Fibroblast of skin of left biceps (primary cell): ENCODE measurements at regions not wholly inside any gene's neighbourhood (a gene's known extent, or its start where the extent isn't known, plus 50 kb on each side); places are given as distances from the start of the nearest gene placed in this dataset.

ENCODE experiments used
- DNase-seq, 2 experiments: peaks; one replicate each; pipeline ENCODE4 v3.0.0-alpha.2; 2013; ENCODE audit warnings: low read depth in 2 of 2

DNA sequence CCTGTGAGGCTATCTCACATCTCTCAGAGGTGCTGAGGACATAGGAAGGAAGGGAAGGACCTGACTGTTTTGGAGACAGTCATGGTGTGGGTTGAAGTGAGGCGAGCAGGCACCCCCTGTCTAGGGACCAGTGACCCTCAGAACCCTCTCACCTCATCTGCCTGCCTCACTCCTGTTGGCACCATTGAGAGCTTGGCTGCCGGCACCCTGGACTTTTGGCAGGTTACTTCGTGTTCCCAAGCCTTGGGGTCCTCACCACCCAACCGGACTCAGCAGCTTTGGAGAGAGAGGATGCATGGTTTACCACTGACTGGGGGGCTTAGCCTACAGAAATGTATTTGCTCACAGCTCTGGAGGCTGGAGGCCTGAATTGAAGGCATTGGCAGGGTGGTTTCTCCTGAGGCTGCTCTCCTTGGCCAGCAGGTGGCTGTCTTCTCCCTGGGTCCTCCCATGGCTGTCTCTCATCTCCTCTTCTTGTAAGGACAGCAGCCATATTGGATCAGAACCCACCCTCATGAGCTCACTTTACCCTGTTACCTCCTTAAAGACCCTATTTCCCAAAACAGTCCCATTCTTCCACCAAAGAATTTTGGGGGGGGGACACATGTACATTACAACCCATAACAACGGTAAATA is 142.0 kb downstream of the TSN start:
- DNase-seq: no peak

DNA sequence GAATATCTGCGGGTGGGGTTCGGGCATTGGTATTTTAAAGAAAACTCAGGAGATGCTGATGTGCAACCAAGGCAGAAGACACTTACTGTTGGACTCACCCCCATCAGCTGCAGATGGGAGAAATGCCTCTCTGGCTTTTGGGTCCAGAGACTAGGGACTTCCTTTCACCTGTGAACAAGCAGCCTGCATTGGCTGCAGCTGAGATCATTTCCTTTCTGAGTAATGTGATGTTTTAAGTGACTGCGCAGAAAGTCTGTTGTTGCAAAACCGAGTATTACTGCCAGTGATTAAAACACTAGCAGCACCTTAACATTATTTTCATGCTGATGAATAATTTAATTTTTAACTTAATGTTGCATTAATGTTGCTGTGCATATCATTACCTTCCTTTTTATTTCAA is 143.0 kb downstream of the TSN start:
- peak in 1 of 2 experiments; percentile 15 for DNase-seq

DNA sequence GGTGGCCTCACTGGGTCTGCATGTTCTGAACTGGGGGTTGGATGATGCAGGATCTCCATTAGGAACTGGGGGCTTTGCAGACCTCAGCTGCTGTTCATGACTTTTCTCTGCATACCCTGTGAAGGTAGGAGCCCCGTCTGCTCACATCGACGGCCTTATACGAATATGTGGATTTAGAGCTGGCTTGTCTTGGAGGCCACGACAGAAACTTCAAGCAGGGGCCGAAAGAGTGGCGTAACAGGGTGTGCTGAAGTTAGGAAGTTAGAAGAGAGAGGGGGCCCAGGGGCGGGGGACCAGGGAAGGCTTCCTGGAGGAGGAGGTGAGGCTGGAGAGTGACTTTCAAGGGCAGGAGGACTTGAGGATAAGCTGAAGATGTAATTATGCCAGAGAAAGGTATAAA is 144.9 kb downstream of the TSN start:
- DNase-seq: no peak

DNA sequence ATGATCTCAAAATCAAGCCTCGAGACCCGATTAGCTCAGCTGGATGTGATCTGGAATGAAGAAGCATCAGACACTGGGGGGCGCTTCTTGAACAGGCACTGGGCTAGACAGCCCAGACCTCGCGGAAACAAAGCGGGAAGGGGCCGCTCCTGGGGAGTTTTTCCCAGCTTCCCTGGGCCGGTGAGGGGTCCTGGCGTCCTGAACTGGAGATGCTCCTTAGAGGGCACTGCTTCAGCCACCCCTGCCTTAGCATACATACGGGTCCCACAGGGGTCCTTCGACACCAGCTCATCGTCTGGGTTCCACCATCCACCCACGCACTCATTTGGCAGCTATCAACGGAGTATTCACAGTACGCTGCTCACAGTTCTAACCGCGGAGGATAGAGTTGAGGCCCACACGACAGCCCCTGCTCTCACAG is 146.7 kb downstream of the TSN start:
- DNase-seq: no peak

DNA sequence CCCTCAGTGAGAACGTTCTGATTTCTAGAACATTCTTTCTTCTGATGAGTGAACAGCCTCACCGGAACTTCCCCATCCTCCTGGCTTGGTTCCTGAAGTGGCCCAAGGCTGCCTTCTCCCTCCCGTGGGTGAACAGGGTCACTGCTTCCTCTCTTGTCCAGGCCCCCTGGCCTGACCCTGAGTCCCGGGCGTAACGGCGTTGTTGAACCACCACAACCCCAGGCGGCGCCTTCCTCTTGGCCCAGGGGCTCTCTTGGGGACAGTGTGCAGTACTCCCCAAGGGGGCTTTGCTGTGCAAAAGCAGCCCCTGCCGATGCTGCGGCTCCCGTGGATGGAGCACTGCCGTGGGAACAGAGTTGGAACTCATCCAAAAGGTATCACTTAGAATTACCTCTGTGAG is 147.2 kb downstream of the TSN start:
- no peak for DNase-seq

DNA sequence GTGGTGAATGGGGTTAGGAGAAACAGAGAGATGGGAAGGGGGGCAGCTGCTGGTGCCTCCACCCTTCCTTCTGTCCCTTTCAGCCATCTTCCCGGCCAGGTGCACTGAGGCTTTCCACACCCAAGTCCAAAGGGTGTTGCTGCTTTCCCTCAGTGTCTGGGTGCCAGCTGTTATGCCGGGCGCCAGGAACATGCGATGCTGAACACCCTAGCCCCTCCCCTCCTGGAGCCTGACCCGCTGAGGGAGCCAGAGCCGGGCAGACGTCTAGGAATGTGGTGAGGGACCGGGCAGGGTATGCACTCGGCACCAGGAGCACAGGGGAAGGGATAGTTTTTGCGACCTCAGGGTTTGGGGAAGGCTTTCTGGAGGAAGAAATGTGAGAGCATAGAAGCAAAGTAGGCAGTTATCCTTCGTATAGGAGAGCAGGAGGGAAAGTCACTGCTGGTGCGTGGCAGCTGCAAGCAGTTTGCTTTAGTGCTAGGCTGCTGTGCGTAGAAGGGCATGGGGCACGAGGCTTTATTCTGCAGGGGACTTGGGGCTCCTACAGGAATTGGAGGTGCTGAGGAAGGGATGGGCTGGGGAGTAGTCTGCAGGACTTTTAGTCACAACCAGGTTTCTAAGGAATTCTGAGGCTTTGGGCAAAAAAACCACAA is 147.7 kb downstream of the TSN start:
- DNase-seq: no peak

DNA sequence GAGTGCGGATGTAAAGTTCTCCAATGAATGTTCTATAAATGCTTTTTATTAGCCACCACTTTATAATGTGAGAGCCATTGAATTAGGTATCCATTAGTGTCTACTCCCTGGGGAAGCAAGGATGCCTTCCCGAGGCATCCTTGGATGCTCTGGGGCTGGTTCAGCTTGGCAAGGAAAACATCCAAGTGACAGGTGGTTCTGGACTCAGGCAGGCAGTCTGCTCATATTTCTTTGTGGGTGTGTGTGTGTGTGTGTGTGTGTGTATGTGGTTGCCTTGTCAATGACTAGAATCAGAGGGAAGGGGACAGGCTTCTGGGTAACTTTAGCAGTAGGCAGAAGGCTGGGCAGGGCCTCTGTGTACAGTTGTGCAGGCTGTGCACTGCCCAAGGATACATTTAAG is 149.2 kb downstream of the TSN start:
- DNase-seq: no peak

DNA sequence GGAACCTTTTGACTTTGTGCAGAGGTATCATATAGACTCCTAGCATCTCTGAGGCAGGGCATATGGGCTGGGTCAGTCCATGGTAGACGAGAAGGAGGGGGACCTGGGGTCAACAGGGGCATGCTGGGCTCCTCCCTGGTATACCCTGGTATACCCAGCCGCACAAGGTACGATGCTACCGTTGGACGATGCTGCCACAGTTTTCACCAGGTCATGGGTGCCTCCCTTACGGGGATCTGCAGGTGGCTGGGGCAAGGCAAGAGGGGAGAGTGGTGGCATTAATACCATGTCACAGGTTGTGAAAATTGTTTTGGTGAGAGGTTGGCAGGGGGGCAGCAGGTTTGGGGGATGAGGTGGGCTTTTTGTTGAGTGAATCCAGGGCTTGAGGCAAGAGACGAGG is 149.8 kb downstream of the TSN start:
- no peak for DNase-seq

DNA sequence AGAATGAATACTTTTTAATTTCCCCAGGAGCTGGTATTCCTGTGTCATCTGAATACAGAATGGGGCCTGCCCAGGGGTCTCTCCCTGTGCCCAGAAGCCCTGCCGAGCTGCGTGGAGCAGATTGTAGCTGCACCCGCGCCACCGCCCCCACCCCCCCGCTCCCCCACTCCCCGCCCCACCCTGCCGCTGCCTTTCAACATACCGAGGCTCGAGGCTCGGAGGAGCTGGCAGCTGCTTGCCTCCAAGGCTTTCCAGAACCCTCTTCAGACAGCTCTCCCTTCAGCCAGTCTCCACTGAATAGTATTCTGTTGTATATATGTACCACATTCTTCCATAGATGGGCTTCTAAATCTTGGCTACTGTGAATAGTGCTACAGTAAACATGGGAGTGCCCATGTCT is 150.7 kb downstream of the TSN start:
- DNase-seq: no peak

DNA sequence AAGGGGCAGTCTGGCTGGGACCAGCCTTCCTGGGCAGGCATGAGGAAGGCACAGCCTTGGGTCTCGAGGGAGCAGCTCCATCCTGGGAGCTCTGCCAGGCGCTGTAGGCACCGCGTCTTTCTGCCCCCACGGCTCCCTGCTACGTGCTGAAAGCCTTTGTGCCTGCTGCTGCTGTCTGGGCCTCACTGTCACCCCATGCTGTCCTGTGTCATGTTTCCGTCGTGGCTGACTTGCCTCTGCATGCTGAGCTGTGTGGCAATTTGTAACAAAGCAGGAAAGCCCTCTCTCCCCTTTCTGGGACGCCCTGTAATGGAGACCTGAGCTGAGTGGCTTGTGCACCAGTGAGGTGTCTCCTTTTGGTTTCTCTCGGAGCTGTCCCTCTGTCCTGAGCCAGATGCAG is 152.5 kb downstream of the TSN start:
- no peak for DNase-seq

DNA sequence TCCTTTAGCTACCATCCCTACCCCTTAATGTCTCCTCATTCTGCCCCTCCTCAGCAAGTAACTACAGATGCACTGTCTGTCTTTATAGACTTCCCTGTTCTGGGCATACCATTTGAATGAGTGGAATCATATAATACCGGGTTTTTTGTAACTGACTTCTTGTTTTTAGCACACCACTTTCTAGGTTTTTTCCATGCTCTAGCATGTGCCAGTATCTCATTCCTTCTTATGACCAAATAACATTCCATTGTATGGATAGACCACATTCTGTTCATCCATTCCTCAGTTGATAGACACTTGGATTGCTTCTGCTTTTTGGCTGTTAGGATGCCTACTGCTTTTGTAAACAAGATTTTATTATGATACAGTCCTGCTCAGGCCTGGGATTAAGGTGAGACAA is 154.7 kb downstream of the TSN start:
- no peak for DNase-seq

DNA sequence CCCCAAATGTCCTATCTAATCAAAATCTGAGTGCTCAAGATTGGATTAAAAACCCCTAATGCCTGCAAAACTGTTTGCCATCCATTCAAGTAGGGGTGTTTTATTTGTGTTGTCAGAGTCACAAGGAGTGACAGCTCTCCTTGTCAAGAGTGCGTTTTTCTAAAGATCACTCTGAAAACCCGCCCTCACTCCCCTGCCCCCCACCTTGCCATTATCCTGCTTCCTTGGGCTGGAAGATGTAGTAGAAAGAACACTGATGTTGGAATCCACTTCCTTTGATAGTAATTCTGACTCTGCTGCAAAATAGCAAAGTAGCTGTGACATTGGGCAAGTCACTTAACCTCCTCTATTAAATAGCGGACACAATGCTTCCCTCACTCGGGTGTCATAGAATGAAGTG is 155.6 kb downstream of the TSN start:
- DNase-seq: no peak

DNA sequence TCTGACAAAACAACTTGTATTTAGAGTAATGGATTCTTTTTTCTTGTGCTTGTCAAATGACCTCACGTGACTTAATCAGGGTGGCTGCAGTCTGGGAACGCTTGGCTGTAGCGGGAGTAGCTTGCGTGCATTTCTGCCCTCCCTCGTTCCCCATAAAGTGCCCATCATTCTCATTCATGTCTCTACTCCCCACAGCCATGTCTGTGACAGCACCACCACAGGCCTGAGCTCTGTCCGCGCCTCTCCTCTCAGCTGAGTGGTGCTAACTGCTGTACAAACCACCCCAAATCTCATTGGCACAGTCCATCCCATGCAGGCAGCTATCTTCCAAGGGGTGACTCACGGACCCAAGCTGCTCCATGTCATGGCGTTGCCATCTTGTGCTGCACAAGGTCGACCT is 161.7 kb downstream of the TSN start:
- DNase-seq: no peak

DNA sequence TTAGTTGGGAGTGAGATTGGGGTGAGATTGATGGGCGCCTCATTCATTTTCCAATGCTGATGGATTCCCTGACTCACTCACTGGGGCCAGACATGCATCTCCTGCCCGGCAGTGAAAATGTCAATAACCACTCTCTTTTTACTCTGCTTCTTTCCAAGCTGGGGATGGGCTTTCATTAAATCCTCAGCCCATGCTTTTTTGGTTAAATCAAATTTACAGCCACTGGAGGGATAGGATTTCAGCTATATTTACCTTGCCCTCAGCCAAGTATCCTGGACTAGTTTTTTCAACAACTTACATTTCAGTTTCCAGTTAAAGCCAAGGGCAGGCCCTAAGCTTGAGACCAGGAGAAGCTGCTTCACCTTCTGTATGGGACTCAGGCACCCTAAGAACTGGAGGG is 162.8 kb downstream of the TSN start:
- no peak for DNase-seq

DNA sequence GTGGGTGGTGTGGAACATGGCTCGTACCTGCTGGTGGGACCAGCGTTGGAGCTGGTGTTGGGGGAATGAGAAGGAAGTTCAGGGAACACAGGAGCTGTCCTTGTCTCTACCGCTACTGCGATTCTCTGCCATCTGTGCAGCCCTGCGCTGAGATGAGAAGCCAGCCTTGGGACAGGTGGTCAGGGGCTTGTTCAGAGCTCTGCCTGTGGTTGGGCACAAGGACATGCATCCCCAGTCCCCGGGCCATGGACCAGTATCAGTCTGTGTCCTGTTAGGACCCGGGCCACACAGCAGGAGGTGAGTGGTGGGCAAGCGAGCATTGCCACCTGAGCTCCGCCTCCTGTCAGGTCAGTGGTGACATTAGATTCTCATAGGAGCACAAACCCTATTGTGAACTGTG is 164.4 kb downstream of the TSN start:
- DNase-seq: no peak

DNA sequence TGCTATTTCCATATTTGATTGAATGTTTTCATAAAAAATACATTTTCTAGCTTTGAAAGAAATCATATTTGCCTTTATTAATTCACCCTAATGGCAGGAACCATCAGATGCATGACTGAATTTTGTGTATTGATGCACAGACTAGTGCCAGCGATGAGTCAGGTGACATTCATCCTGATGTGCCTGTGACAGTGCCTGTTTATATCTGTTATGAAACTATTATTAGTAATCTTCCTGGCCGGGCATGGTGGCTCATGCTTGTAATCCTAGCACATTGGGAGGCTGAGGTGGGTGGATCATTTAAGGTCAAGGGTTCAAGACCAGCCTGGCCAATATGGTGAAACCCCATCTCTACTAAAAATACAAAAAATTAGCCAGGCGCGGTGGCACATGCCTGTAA is 170.0 kb downstream of the TSN start:
- no peak for DNase-seq

DNA sequence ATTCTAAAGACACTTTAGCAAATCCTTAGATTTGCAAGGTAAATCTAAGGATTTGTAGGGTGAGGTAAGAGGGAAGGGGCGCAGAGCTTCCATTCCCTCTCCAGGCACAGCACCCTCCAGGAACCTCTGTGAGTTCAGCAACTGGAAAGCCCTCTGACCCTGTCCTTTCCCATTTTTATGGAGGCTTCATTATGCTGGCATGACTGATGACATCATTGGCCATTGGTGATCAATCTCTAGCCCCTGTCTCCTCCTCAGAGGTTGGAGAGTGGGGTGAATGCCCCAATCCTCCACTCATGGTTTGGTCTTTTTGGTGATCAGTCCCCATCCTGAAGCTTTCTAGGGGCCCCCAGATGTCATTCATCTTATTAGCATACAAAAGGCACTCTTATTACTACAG is 187.8 kb downstream of the TSN start:
- DNase-seq: no peak

DNA sequence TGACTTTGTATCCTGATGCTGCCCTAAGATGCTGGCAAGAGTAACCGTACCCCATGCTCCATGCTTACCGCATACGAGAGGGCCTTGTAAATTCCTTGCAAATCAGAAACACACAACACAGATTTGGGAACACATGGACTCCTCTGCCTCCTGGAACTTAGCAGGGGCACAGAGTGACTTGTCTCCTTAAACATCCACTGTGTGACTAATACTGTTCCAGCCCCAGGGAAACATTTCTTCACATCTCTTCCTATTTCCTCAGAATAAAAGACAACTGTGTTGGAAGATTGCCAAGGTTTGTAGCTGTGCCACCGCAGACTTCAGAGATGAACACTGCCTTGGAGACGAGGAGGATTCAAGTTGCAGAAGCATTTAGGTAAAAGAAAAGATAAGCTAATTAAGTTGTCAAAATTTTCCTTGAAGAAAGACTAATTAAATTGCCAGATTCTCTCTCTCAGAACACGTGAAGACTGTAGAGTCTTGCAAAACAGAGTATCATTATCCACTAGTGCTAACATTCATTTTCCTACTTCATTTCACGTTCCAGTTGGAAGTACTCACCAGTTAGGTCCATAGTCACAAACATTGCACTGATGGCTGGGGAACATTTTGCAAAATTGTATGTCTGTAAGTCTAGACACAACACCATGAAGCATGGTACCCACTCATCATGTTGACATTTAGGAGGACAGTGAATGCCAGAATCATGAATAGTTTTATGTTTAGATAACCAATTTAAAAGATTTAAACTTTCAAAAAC is 188.8 kb downstream of the TSN start:
- DNase-seq: peak; percentile 68 to 72

DNA sequence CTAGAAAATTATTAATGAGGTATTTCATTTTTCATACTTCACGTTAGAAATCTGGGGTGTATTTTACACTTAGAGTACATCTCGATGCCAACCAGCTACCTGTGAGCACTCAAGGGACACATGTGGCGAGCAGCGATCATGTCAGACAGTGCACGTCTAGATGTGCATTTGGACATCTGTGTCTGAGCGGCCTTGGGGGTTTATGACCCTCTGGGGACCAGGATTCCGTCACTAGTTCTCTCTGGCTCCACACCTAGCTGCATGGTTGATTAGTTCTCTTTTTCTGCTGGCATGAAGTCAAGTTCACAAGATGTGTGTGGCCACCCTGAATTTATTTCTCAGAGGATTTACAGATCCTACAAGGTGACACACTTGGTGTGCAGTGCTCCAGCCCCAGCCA is 192.2 kb downstream of the TSN start:
- no peak for DNase-seq

DNA sequence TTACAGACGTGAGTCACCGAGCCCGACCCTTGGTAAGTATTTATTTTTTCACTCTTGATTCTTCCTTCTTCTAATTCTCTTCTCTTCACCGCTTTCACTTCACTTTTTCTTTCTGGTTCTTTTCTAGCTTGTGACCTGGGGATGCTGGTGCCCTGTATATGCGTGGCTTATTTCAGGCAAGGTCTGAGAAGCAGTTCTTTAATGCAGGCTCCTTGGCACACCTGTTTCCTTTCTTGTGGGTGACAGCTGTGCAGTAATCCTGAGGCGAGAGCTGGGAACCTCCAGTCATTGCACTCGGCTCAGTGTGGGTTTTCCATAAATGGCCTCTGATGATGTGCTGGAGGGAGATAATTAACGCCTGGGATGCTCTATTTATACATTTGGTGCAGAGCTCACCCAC is 193.8 kb downstream of the TSN start:
- DNase-seq: no peak

DNA sequence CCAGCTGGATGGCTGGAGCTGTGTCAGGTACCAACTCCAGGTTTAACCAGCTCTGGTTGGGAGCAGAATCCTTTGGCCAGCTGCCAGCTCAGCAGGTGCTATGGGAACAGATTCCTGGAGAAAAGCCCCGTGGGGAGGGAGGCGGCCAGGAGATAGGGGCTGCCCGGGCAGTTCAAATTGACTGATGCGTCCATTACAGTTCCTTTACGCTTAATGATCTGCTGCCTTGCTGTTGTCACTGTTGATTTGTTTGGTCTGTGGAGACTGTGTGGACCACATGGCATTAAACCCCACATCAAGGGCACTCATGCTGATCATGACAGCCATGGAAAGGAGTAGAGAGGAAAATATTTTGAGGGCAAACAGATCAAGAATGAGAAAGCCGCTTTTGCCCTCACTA is 200.0 kb downstream of the TSN start:
- DNase-seq: no peak

DNA sequence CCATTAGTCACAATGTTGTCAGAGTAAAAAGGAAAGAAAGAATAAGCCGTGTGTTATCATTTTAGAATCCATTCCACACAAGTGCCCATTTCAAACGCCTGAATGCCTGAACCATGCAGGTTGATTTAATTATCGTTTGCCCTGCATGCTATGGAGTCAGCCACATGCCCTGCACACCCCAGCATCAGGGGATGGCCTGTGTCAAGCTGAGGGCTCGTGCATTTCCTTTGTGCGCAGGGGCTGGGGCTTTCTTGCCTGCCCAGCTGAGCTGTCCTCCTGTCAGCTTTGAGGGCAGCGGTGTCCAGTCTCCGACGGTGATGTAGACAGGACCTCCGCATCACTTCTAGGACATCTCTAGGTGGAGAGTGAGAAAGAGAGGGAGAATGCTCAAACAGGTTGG is 200.4 kb downstream of the TSN start:
- no peak for DNase-seq

DNA sequence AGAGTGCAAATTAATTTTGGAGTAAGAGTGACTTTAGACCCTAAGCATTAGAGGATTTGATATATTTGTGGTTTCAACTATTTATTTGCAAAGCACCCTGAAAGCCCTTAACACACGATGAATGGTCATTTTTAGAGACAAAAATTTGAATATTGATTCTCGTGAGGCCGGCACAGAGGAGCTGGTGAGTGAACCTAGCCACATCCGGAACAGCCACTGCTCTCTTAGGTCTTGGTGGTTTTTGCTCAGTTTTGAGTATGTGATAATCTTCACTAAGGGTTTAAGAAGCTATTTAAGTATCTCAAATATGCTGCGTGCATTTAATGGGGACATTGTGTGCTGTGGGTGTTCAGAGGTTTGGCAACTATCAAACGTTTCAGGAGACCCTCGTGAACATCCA is 204.8 kb downstream of the TSN start:
- no peak for DNase-seq
